H9 (cell line): ENCODE measurements at regions not wholly inside any gene's neighbourhood (a gene's known extent, or its start where the extent isn't known, plus 50 kb on each side); places are given as distances from the start of the nearest gene placed in this dataset.

Experiments
- DNase-seq: peaks from one replicate; pipeline ENCODE4 v3.0.0-alpha.2; 2017
- H2AFZ ChIP-seq: one replicate; pipeline ENCODE4 v1.6.1; 2013; ENCODE audit warnings: mild to moderate bottlenecking, low read length, control low read depth, moderate library complexity
- H2AK5ac ChIP-seq: 2 replicates; pipeline ENCODE4 v1.6.1; 2013; ENCODE audit warnings: low read length, control low read depth, mixed read lengths; ENCODE audit not compliant: insufficient read length
- H2BK120ac ChIP-seq: one replicate; pipeline ENCODE4 v1.6.1; 2013; ENCODE audit warnings: low read depth, mild to moderate bottlenecking, low read length, control low read depth, inconsistent platforms; ENCODE audit not compliant: poor library complexity, severe bottlenecking
- H2BK12ac ChIP-seq: 2 replicates; pipeline ENCODE4 v1.6.1; 2013; ENCODE audit warnings: low read length, control low read depth, mixed read lengths, low read depth; ENCODE audit not compliant: insufficient read length
- H2BK15ac ChIP-seq: 2 replicates; pipeline ENCODE4 v1.6.1; 2013; ENCODE audit warnings: low read depth, low read length, control low read depth
- H2BK20ac ChIP-seq: one replicate; pipeline ENCODE4 v1.6.1; 2013; ENCODE audit warnings: low read depth, mild to moderate bottlenecking, low read length, control low read depth, inconsistent platforms; ENCODE audit not compliant: poor library complexity, severe bottlenecking
- H2BK5ac ChIP-seq: 2 replicates; pipeline ENCODE4 v1.6.1; 2013; ENCODE audit warnings: low read length, control low read depth, mixed read lengths; ENCODE audit not compliant: insufficient read length
- H3K14ac ChIP-seq: 2 replicates; pipeline ENCODE4 v1.6.1; 2013; ENCODE audit warnings: low read length, control low read depth; ENCODE audit not compliant: insufficient read depth
- H3K18ac ChIP-seq: 2 replicates; pipeline ENCODE4 v1.6.1; 2013; ENCODE audit warnings: low read depth, mild to moderate bottlenecking, mixed read lengths, low read length, control low read depth; ENCODE audit not compliant: insufficient read length
- H3K23ac ChIP-seq: 2 replicates; pipeline ENCODE4 v1.6.1; 2013; ENCODE audit warnings: low read length, control low read depth, mixed read lengths, low read depth; ENCODE audit not compliant: insufficient read length
- H3K23me2 ChIP-seq: 2 replicates; pipeline ENCODE4 v1.6.1; 2013; ENCODE audit warnings: low read depth, mild to moderate bottlenecking, mixed read lengths, low read length, control low read depth; ENCODE audit not compliant: insufficient read length, poor library complexity, severe bottlenecking
- H3K27ac ChIP-seq: 2 replicates; pipeline ENCODE4 v1.5.1; 2013; ENCODE audit warnings: low read length, control low read depth, mixed read lengths, low read depth; ENCODE audit not compliant: insufficient read length
- H3K27me3 ChIP-seq: 2 replicates; pipeline ENCODE4 v1.6.1; 2013; ENCODE audit warnings: low read length, control low read depth, inconsistent platforms; ENCODE audit not compliant: insufficient read depth
- H3K4ac ChIP-seq: 2 replicates; pipeline ENCODE4 v1.6.1; 2013; ENCODE audit warnings: low read depth, mild to moderate bottlenecking, control low read depth, inconsistent platforms, low read length, moderate library complexity
- H3K4me1 ChIP-seq: 2 replicates; pipeline ENCODE4 v1.6.1; 2013; ENCODE audit warnings: low read length, control low read depth, inconsistent platforms; ENCODE audit not compliant: insufficient read depth
- H3K4me2 ChIP-seq: 2 replicates; pipeline ENCODE4 v1.6.1; 2013; ENCODE audit warnings: low read length, control low read depth, mixed read lengths; ENCODE audit not compliant: insufficient read length, insufficient read depth
- H3K56ac ChIP-seq: 2 replicates; pipeline ENCODE4 v1.6.1; 2013; ENCODE audit warnings: low read depth, mild to moderate bottlenecking, mixed read lengths, low read length, control low read depth; ENCODE audit not compliant: insufficient read length
- H3K79me1 ChIP-seq: 2 replicates; pipeline ENCODE4 v1.6.1; 2013; ENCODE audit warnings: low read depth, mild to moderate bottlenecking, moderate library complexity, low read length, control low read depth, inconsistent platforms; ENCODE audit not compliant: insufficient read depth, poor library complexity, severe bottlenecking
- H3K79me2 ChIP-seq: 2 replicates; pipeline ENCODE4 v1.6.1; 2013; ENCODE audit warnings: low read length, control low read depth, inconsistent platforms; ENCODE audit not compliant: insufficient read depth
- H3K9ac ChIP-seq: 2 replicates; pipeline ENCODE4 v1.6.1; 2013; ENCODE audit warnings: low read length, control low read depth, mixed read lengths; ENCODE audit not compliant: insufficient read length; ENCODE audit errors: extremely low read depth
- H3K9me3 ChIP-seq: one replicate; pipeline ENCODE4 v1.6.1; 2013; ENCODE audit warnings: low read depth, low read length, inconsistent platforms; ENCODE audit not compliant: control insufficient read depth
- H3T11ph ChIP-seq: one replicate; pipeline ENCODE4 v1.6.1; 2013; ENCODE audit warnings: mild to moderate bottlenecking, low read length, control low read depth, inconsistent platforms
- H4K20me1 ChIP-seq: one replicate; pipeline ENCODE4 v1.6.1; 2013; ENCODE audit not compliant: control insufficient read depth, insufficient read length, insufficient read depth
- H4K5ac ChIP-seq: 2 replicates; pipeline ENCODE4 v1.6.1; 2013; ENCODE audit warnings: low read depth, mild to moderate bottlenecking, mixed read lengths, low read length, control low read depth; ENCODE audit not compliant: insufficient read length
- H4K8ac ChIP-seq: replicated peaks from 2 replicates; pipeline ENCODE4 v1.6.1; 2013; ENCODE audit warnings: low read length, control low read depth, mixed read lengths, low read depth; ENCODE audit not compliant: insufficient read length
- H4K91ac ChIP-seq: 2 replicates; pipeline ENCODE4 v1.6.1; 2013; ENCODE audit warnings: low read depth, mild to moderate bottlenecking, moderate library complexity, mixed read lengths, low read length, control low read depth; ENCODE audit not compliant: insufficient read length
- H3K27ac Mint-ChIP-seq, 3 experiments: 2 replicates in 2 of 3; 3 replicates in 1 of 3; pipeline ENCODE4 v1.8.0; 2020 to 2021; ENCODE audit warnings: mixed read lengths in 3 of 3, mild to moderate bottlenecking in 1 of 3, moderate library complexity in 1 of 3
- H3K27me3 Mint-ChIP-seq: 2 replicates; pipeline ENCODE4 v1.8.0; 2021; ENCODE audit warnings: low read depth, mild to moderate bottlenecking, moderate library complexity, mixed read lengths
- H3K36me3 Mint-ChIP-seq, 3 experiments: 2 replicates in 2 of 3; 3 replicates in 1 of 3; pipeline ENCODE4 v1.8.0; 2020 to 2021; ENCODE audit warnings: low read depth in 3 of 3, mixed read lengths in 3 of 3; ENCODE audit not compliant: insufficient read depth in 1 of 3
- H3K4me1 Mint-ChIP-seq, 2 experiments: 2 replicates each; pipeline ENCODE4 v1.8.0; 2020; ENCODE audit warnings: mixed read lengths in 2 of 2
- H3K4me3 Mint-ChIP-seq, 2 experiments: 2 replicates in 1 of 2; 3 replicates in 1 of 2; pipeline ENCODE4 v1.8.0; 2020 to 2021; ENCODE audit warnings: mild to moderate bottlenecking in 2 of 2, mixed read lengths in 2 of 2, moderate library complexity in 1 of 2
- H3K9me3 Mint-ChIP-seq, 2 experiments: 2 replicates in 1 of 2; 3 replicates in 1 of 2; pipeline ENCODE4 v1.8.0; 2020; ENCODE audit warnings: mild to moderate bottlenecking in 2 of 2, mixed read lengths in 2 of 2, moderate library complexity in 1 of 2
- CTCF ChIP-seq: fragments of 200-600 bp; sonication (generic); conservative IDR thresholded peaks from 3 replicates; pipeline ENCODE4 v1.8.0; 2021; ENCODE audit warnings: antibody characterized with exemption, mild to moderate bottlenecking
- WGBS: extraction: QIAGEN DNeasy Blood & Tissue Kit; methylation state at CpG from one replicate; pipeline ENCODE4 v1.1.7; 2013; ENCODE audit warnings: missing lambda C conversion rate, low lambda C conversion rate, mixed read lengths; ENCODE audit not compliant: insufficient read length; ENCODE audit errors: extremely low coverage; 5-methylcytosine and 5-hydroxymethylcytosine counted together

GRCh38 chr6:140711019-140711613 lies 1336.7 kb upstream of the CITED2 start:
- H3K27ac Mint-ChIP-seq = no peak overlapping the region
- Histone ChIP-seq H3K4me2 (no peak overlapping the region), H2BK20ac (no peak overlapping the region), H2BK120ac (no peak overlapping the region), H2AFZ (no peak overlapping the region), H2BK15ac (no peak overlapping the region), H3K9ac (no peak overlapping the region), H3K9me3 (no peaks in the 10 kb centered on the region), H2BK5ac (no peak overlapping the region), H4K5ac (no peak overlapping the region), H4K91ac (no peak overlapping the region), H3K18ac (no peak overlapping the region), H3K23ac (no peak overlapping the region), H3K56ac (no peak overlapping the region), H4K20me1 (no peaks in the 10 kb centered on the region), H3K27ac (no peak overlapping the region), H3T11ph (no peak overlapping the region), H3K14ac (no peak overlapping the region), H3K23me2 (no peaks in the 10 kb centered on the region), H3K4ac (no peak overlapping the region), H3K4me1 (no peaks in the 10 kb centered on the region), H3K79me2 (no peaks in the 10 kb centered on the region), H4K8ac (no peak overlapping the region), H2BK12ac (no peak overlapping the region), H3K79me1 (no peaks in the 10 kb centered on the region), H2AK5ac (no peak overlapping the region), H3K27me3 (no peaks in the 10 kb centered on the region)
- H3K27me3 Mint-ChIP-seq = no peaks in the 10 kb centered on the region
- H3K4me1 Mint-ChIP-seq = no peaks in the 10 kb centered on the region
- H3K9me3 Mint-ChIP-seq = peaks cover 3 to 4% of the 10 kb centered on the region in 2 experiments; a peak in 2 of 5 replicates
- H3K4me3 Mint-ChIP-seq = no peak overlapping the region
- WGBS = no CpG with 5 or more reads among the region's 3 CpGs
- no peak for TF ChIP-seq CTCF
- H3K36me3 Mint-ChIP-seq = peaks cover 0 to 3% (median 2%) of the 10 kb centered on the region in 3 experiments; a peak in 3 of 7 replicates
- DNase-seq = no peak
